MG63 (cell line): ENCODE measurements at regions not wholly inside any gene's neighbourhood (a gene's known extent, or its start where the extent isn't known, plus 50 kb on each side); places are given as distances from the start of the nearest gene placed in this dataset.

Experiments used
- DNase-seq: peaks from one replicate; pipeline ENCODE4 v3.0.0-alpha.2; 2020
- H3K27me3 ChIP-seq: fragments of 250-450 bp; sonication (Bioruptor Pico); 2 replicates; pipeline ENCODE4 v1.5.1; 2020; ENCODE audit warnings: mild to moderate bottlenecking, moderate library complexity
- H3K36me3 ChIP-seq: fragments of 250-450 bp; sonication (Bioruptor Pico); 2 replicates; pipeline ENCODE4 v1.5.1; 2020; ENCODE audit warnings: mild to moderate bottlenecking, moderate library complexity
- H3K4me3 ChIP-seq: fragments of 250-450 bp; sonication (Bioruptor Pico); 2 replicates; pipeline ENCODE4 v1.5.1; 2020; ENCODE audit warnings: mild to moderate bottlenecking, moderate library complexity
- H3K9me3 ChIP-seq: fragments of 250-450 bp; sonication (Bioruptor Pico); 2 replicates; pipeline ENCODE4 v1.5.1; 2020; ENCODE audit warnings: mild to moderate bottlenecking, moderate library complexity

GRCh38 chr1:214933375-214933774, 149.2 kb upstream of the KCNK2 start:
- DNase-seq: peak; percentile 22
- no peaks in the 10 kb centered on the region for H3K36me3 ChIP-seq

DNA sequence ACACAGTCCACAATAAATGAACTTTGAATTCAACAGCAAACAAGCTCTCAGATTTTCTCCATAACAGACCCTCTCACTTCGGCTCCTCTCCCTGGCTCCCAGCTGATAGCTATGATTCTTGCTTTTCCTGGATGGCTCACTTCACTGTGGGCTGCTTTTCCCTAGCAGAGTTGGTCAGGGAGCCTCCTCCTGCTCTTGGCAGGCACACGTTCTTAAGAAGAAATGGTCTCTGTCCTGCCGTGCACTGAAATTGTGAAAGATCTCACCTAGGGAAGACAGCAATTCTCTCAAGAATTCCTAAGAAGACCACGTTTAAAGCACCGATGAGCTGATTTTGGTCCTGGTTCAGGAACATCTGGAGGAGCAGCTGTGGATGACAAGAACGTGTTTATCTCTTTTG, 148.5 kb upstream of the KCNK2 start:
- Histone ChIP-seq H3K9me3 (no peaks in the 10 kb centered on the region), H3K4me3 (no peak overlapping the region), H3K36me3 (no peaks in the 10 kb centered on the region), H3K27me3 (no peaks in the 10 kb centered on the region)
- no peak for DNase-seq

More at GRCh38 chr1:214933375-214933774, 149.2 kb upstream of the KCNK2 start:
- H3K27me3 ChIP-seq: no peaks in the 10 kb centered on the region
- no peaks in the 10 kb centered on the region for H3K9me3 ChIP-seq
- H3K4me3 ChIP-seq: no peak overlapping the region

- H3K27me3 ChIP-seq: no peaks in the 10 kb centered on the region
- H3K4me3 ChIP-seq: no peak overlapping the region
- DNase-seq: no peak
- H3K9me3 ChIP-seq: no peaks in the 10 kb centered on the region
- H3K36me3 ChIP-seq: no peaks in the 10 kb centered on the region
Measured at GRCh38 chr1:214935258-214935657, 147.3 kb upstream of the KCNK2 start.

- Histone ChIP-seq H3K36me3 (no peaks in the 10 kb centered on the region), H3K4me3 (no peak overlapping the region), H3K27me3 (no peaks in the 10 kb centered on the region), H3K9me3 (no peaks in the 10 kb centered on the region)
- no peak for DNase-seq
Measured at GRCh38 chr1:214939180-214939579, 143.4 kb upstream of the KCNK2 start.

GRCh38 chr1:214941061-214941460, 141.5 kb upstream of the KCNK2 start:
- Histone ChIP-seq H3K9me3 (no peaks in the 10 kb centered on the region), H3K36me3 (no peaks in the 10 kb centered on the region), H3K27me3 (no peaks in the 10 kb centered on the region), H3K4me3 (no peak overlapping the region)
- no peak for DNase-seq

DNA sequence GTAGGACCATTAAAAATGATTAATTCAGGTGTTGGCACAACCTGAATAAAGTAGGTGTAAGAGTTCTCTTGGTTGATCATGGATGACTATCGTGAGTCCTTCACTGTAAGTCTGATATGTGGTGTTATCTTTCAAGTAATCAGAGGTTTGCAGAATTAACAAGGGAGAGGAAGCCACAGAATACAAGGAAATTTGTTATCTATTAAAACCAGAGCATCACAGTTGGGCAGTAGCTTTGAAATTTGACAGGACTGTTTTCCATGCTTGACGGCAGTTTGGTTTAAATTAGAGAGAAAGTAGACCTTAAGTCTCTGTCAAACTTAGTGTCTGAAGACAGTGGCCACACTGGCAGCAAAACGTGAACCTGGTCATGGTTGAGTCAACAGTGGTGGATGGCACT, 139.5 kb upstream of the KCNK2 start:
- Histone ChIP-seq H3K4me3 (no peak overlapping the region), H3K9me3 (0 out of 2 replicates have a peak, but pooled peaks cover 2% of the 10 kb centered on the region), H3K36me3 (no peaks in the 10 kb centered on the region), H3K27me3 (no peaks in the 10 kb centered on the region)
- DNase-seq: no peak

- 0 out of 2 replicates have a peak, but pooled peaks cover 2% of the 10 kb centered on the region for H3K9me3 ChIP-seq
- no peaks in the 10 kb centered on the region for H3K36me3 ChIP-seq
- no peak for DNase-seq
- no peak overlapping the region for H3K4me3 ChIP-seq
- H3K27me3 ChIP-seq: no peaks in the 10 kb centered on the region
Measured at GRCh38 chr1:214946615-214947014, 135.9 kb upstream of the KCNK2 start.

GRCh38 chr1:214952648-214953047, 129.9 kb upstream of the KCNK2 start:
- DNase-seq: no peak
- Histone ChIP-seq H3K27me3 (no peaks in the 10 kb centered on the region), H3K4me3 (no peak overlapping the region), H3K9me3 (peaks cover 13% of the 10 kb centered on the region), H3K36me3 (no peaks in the 10 kb centered on the region; the same call in 1 of the 2 replicates)

GRCh38 chr1:214953901-214954616, 128.5 kb upstream of the KCNK2 start:
- Histone ChIP-seq H3K27me3 (no peaks in the 10 kb centered on the region), H3K4me3 (no peak overlapping the region), H3K9me3 (peaks cover 12% of the 10 kb centered on the region), H3K36me3 (no peaks in the 10 kb centered on the region; the same call in 1 of the 2 replicates)
- DNase-seq: no peak

DNA sequence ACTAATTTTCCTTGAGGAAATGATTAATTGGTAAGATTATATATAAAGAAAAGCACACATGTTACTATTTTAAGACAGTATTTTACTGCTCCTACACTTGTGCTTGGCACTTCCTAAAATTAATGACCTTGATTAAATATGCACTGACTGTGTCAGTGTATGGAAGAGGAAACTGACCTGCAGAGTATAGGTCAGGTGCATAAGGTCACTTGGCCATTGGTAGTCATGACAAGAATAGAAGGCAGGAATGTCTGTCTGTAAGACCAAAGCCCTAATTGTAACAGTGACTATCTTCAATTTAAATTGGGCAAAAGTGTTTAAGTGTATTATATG, 128.0 kb upstream of the KCNK2 start:
- H3K9me3 ChIP-seq: peaks cover 12% of the 10 kb centered on the region
- H3K36me3 ChIP-seq: no peaks in the 10 kb centered on the region; the same call in 1 of the 2 replicates
- H3K4me3 ChIP-seq: no peak overlapping the region
- no peaks in the 10 kb centered on the region for H3K27me3 ChIP-seq
- no peak for DNase-seq

GRCh38 chr1:214957330-214958137, 125.0 kb upstream of the KCNK2 start:
- no peak overlapping the region for H3K4me3 ChIP-seq
- DNase-seq: peak; percentile 62
- H3K36me3 ChIP-seq: no peaks in the 10 kb centered on the region; the same call in 1 of the 2 replicates
- peaks cover 18% of the 10 kb centered on the region for H3K9me3 ChIP-seq
- H3K27me3 ChIP-seq: no peaks in the 10 kb centered on the region

GRCh38 chr1:214958486-214958885, 124.1 kb upstream of the KCNK2 start:
- no peak overlapping the region for H3K4me3 ChIP-seq
- no peak for DNase-seq

DNA sequence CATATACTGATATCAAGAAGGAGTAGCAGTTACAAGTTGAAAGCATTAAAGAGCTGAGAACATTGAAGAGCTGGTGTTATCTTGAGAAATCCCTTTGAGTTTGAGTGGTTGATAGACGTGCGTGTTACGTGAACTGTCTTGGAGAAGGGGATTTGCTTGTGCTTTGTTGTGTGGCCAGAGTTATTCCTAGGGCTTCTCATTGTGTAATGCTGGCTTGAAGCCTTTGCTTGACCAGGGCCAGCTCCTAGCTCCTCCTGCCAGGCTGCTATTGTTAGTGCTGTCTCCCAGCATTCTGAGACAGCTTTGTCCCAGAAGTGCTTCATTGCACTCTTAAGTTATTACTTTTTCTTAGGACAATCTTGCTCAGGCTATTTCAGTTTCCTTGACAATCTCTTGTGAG, 116.2 kb upstream of the KCNK2 start:
- no peaks in the 10 kb centered on the region for H3K36me3 ChIP-seq
- no peaks in the 10 kb centered on the region for H3K27me3 ChIP-seq
- DNase-seq: no peak
- no peaks in the 10 kb centered on the region; the same call in 1 of the 2 replicates for H3K9me3 ChIP-seq
- no peak overlapping the region for H3K4me3 ChIP-seq

More at GRCh38 chr1:214958486-214958885, 124.1 kb upstream of the KCNK2 start:
- Histone ChIP-seq H3K9me3 (peaks cover 18% of the 10 kb centered on the region), H3K36me3 (no peaks in the 10 kb centered on the region; the same call in 1 of the 2 replicates), H3K27me3 (no peaks in the 10 kb centered on the region)

- H3K9me3 ChIP-seq: no peaks in the 10 kb centered on the region
- H3K27me3 ChIP-seq: no peaks in the 10 kb centered on the region
- no peak overlapping the region for H3K4me3 ChIP-seq
- H3K36me3 ChIP-seq: no peaks in the 10 kb centered on the region
- DNase-seq: no peak
Measured at GRCh38 chr1:214967865-214968575, 114.5 kb upstream of the KCNK2 start.

GRCh38 chr1:214970016-214970415, 112.5 kb upstream of the KCNK2 start:
- Histone ChIP-seq H3K27me3 (no peaks in the 10 kb centered on the region), H3K36me3 (no peaks in the 10 kb centered on the region), H3K4me3 (no peak overlapping the region), H3K9me3 (no peaks in the 10 kb centered on the region)
- DNase-seq: no peak

- no peak for DNase-seq
- H3K9me3 ChIP-seq: no peaks in the 10 kb centered on the region
- H3K4me3 ChIP-seq: no peak overlapping the region
- H3K27me3 ChIP-seq: no peaks in the 10 kb centered on the region
- H3K36me3 ChIP-seq: no peaks in the 10 kb centered on the region
Measured at GRCh38 chr1:214971071-214971470, 111.5 kb upstream of the KCNK2 start.

GRCh38 chr1:214974002-214974401, 108.5 kb upstream of the KCNK2 start:
- Histone ChIP-seq H3K36me3 (no peaks in the 10 kb centered on the region), H3K4me3 (no peak overlapping the region), H3K9me3 (no peaks in the 10 kb centered on the region), H3K27me3 (no peaks in the 10 kb centered on the region)
- DNase-seq: no peak
